Upper lobe of right lung (tissue), 1 donor: ENCODE measurements at regions not wholly inside any gene's neighbourhood (a gene's known extent, or its start where the extent isn't known, plus 50 kb on each side); places are given as distances from the start of the nearest gene placed in this dataset.

Source experiments
- ATAC-seq: fragments of 200-7000 bp; cut with Tn5 transposase; one replicate; pipeline ENCODE4 v1.9.1; 2020; ENCODE audit warnings: mild to moderate bottlenecking, moderate library complexity
- DNase-seq: peaks from one replicate; pipeline ENCODE4 v3.0.0-alpha.2; 2020
- H3K27ac ChIP-seq: fragments of 200-600 bp; one replicate; pipeline ENCODE4 v1.8.0; 2022
- H3K27me3 ChIP-seq: fragments of 200-600 bp; one replicate; pipeline ENCODE4 v1.8.0; 2022; ENCODE audit warnings: mild to moderate bottlenecking
- H3K36me3 ChIP-seq: fragments of 200-600 bp; one replicate; pipeline ENCODE4 v1.8.0; 2022
- H3K4me1 ChIP-seq: fragments of 200-600 bp; one replicate; pipeline ENCODE4 v1.8.0; 2022
- H3K4me3 ChIP-seq: fragments of 200-600 bp; one replicate; pipeline ENCODE4 v1.8.0; 2022; ENCODE audit warnings: mild to moderate bottlenecking
- H3K9me3 ChIP-seq: fragments of 200-600 bp; one replicate; pipeline ENCODE4 v1.8.0; 2022
- intact Hi-C: fragments of 100-400 bp; cut with DNase I; formaldehyde crosslinking; loops from one replicate; pipeline ENCODE4 v1.11.0; 2022
- TF ChIP-seq, protein P1 (sequence below): fragments of 200-600 bp; IDR thresholded peaks from one replicate; pipeline ENCODE4 v1.8.0; 2022; ENCODE audit warnings: antibody characterized with exemption
- donor health status: DM: no; HTN: yes; CAD: no; lungs with severe emphysema.

GRCh38 chr13:85690368-85690767, 108.9 kb downstream of the SLITRK6 start:
- Histone ChIP-seq H3K36me3 (no peaks in the 10 kb centered on the region), H3K27me3 (no peaks in the 10 kb centered on the region), H3K4me3 (no peak overlapping the region), H3K9me3 (no peaks in the 10 kb centered on the region), H3K27ac (no peak overlapping the region), H3K4me1 (no peaks in the 10 kb centered on the region)
- TF ChIP-seq, protein P1, sequence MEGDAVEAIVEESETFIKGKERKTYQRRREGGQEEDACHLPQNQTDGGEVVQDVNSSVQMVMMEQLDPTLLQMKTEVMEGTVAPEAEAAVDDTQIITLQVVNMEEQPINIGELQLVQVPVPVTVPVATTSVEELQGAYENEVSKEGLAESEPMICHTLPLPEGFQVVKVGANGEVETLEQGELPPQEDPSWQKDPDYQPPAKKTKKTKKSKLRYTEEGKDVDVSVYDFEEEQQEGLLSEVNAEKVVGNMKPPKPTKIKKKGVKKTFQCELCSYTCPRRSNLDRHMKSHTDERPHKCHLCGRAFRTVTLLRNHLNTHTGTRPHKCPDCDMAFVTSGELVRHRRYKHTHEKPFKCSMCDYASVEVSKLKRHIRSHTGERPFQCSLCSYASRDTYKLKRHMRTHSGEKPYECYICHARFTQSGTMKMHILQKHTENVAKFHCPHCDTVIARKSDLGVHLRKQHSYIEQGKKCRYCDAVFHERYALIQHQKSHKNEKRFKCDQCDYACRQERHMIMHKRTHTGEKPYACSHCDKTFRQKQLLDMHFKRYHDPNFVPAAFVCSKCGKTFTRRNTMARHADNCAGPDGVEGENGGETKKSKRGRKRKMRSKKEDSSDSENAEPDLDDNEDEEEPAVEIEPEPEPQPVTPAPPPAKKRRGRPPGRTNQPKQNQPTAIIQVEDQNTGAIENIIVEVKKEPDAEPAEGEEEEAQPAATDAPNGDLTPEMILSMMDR, result no peak
- ATAC-seq, result no peak
- DNase-seq, result no peak
- intact Hi-C loops, result no loop called here

- no peak for DNase-seq
- Histone ChIP-seq H3K9me3 (no peaks in the 10 kb centered on the region), H3K27ac (no peak overlapping the region), H3K27me3 (no peaks in the 10 kb centered on the region), H3K4me1 (no peaks in the 10 kb centered on the region), H3K36me3 (no peaks in the 10 kb centered on the region), H3K4me3 (no peak overlapping the region)
- intact Hi-C loops, result no loop called here
- no peak for ATAC-seq
- TF ChIP-seq, protein P1, result no peak
These were observed 113.8 kb downstream of the SLITRK6 start for GRCh38 chr13:85685436-85685835.

- DNase-seq, result no peak
- H3K27me3 ChIP-seq, result no peaks in the 10 kb centered on the region
- TF ChIP-seq, protein P1, result no peak
- no peak overlapping the region for H3K27ac ChIP-seq
- no peaks in the 10 kb centered on the region for H3K9me3 ChIP-seq
- H3K36me3 ChIP-seq, result no peaks in the 10 kb centered on the region
- intact Hi-C loops, result no loop called here
- ATAC-seq, result no peak
- no peaks in the 10 kb centered on the region for H3K4me1 ChIP-seq
- H3K4me3 ChIP-seq, result no peak overlapping the region
These were observed 123.9 kb downstream of the SLITRK6 start for GRCh38 chr13:85675151-85675907.

DNA sequence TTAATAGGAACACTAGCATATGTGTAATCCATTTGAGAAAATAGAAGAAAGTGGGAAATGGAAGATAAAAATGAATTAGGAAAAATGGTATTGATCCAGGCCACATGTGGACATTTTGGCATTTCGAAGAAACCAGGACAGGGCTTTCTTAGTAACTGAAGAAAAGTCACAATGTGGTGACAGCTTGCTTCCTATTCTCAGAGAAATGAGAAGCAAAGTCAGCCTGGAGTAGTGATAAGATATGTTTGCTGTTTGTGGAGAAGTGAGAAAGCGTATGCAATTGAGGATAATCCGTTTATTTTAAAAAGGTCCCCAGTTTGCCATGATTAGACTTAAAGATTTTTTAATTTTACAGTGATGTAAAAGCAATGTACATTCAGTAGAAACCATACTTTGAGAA, 127.9 kb downstream of the SLITRK6 start:
- no peak overlapping the region for H3K4me3 ChIP-seq
- no peak overlapping the region for H3K27ac ChIP-seq
- ATAC-seq, result no peak

GRCh38 chr13:85666356-85666755, 132.9 kb downstream of the SLITRK6 start:
- Histone ChIP-seq H3K27me3 (no peaks in the 10 kb centered on the region), H3K36me3 (no peaks in the 10 kb centered on the region), H3K4me1 (no peaks in the 10 kb centered on the region), H3K9me3 (no peaks in the 10 kb centered on the region), H3K4me3 (no peak overlapping the region), H3K27ac (no peak overlapping the region)
- TF ChIP-seq, protein P1, result no peak
- intact Hi-C loops, result no loop called here
- DNase-seq, result no peak
- no peak for ATAC-seq

More for the DNA sequence above, 127.9 kb downstream of the SLITRK6 start:
- no peak for DNase-seq
- no peaks in the 10 kb centered on the region for H3K4me1 ChIP-seq
- no peaks in the 10 kb centered on the region for H3K27me3 ChIP-seq
- no peaks in the 10 kb centered on the region for H3K36me3 ChIP-seq
- intact Hi-C loops, result no loop called here
- TF ChIP-seq, protein P1, result no peak
- no peaks in the 10 kb centered on the region for H3K9me3 ChIP-seq
